ENCODE measurements at regions not wholly inside any gene's neighbourhood (a gene's known extent, or its start where the extent isn't known, plus 50 kb on each side); places are given as distances from the start of the nearest gene placed in this dataset.
A peak's percentile ranks its signal among the peaks of the same experiment; 100 is the strongest.
"Not testable (repeated sequence)": the region's sequence is repeated elsewhere in the genome, so short reads cannot be mapped to it uniquely, and the experiment has no call there.

- no peak overlapping the region for H3K4me3 ChIP-seq (ENCODE audit: low read depth, low read length)
- DNase-seq (ENCODE audit: low read depth) = no peak
- TF ChIP-seq, protein P1, sequence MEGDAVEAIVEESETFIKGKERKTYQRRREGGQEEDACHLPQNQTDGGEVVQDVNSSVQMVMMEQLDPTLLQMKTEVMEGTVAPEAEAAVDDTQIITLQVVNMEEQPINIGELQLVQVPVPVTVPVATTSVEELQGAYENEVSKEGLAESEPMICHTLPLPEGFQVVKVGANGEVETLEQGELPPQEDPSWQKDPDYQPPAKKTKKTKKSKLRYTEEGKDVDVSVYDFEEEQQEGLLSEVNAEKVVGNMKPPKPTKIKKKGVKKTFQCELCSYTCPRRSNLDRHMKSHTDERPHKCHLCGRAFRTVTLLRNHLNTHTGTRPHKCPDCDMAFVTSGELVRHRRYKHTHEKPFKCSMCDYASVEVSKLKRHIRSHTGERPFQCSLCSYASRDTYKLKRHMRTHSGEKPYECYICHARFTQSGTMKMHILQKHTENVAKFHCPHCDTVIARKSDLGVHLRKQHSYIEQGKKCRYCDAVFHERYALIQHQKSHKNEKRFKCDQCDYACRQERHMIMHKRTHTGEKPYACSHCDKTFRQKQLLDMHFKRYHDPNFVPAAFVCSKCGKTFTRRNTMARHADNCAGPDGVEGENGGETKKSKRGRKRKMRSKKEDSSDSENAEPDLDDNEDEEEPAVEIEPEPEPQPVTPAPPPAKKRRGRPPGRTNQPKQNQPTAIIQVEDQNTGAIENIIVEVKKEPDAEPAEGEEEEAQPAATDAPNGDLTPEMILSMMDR (IDR thresholded peaks at IDR 0.05; ENCODE audit: control insufficient read depth, extremely low read depth, insufficient read depth) = no peak
These were observed 70.9 kb upstream of the N4BP1 start for GRCh38 chr16:48680881-48681280.

DNA sequence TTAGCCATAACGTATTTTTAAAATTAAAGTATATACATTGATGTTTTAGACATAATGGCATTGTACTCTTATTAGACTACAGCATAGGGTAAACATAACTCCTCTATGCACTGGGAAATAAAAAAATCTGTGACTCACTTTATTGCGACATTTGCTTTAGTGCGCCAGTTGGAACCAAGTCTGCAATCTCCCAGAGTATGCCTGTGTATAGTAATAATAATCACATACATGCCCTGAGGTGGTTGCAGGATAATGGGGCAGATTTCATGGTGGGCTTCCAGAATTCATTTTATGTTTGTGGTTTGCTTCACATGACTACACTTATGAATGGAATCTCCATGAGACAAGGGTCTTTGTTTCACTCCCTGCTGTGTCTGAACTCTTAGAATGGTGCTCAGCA lies 66.9 kb upstream of the N4BP1 start:
- TF ChIP-seq, protein P1 (IDR thresholded peaks at IDR 0.05; ENCODE audit: control insufficient read depth, extremely low read depth, insufficient read depth) = no peak
- DNase-seq (ENCODE audit: low read depth) = no peak

DNA sequence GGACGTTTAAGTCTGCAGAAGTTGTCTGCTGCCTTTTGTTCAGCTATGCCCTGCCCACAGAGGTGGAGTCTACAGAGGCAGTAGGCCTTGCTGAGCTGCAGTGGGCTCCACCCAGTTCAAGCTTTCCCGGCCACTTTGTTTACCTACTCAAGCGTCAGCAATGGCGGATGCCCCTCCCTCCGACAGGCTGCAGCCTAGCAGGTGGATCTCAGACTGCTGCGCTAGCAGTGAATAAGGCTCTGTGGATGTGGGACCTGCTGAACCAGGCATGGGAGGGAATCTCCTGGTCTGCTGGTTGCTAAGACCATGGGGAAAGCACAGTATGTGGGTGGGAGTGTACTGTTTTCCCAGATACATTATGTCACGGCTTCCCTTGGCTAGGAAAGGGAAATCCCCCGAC lies 58.2 kb upstream of the N4BP1 start:
- not testable (repeated sequence) for H3K4me3 ChIP-seq (ENCODE audit: low read depth, low read length)
- DNase-seq (ENCODE audit: low read depth) = peak; percentile 17

More for the DNA sequence above, 66.9 kb upstream of the N4BP1 start:
- H3K4me3 ChIP-seq (ENCODE audit: low read depth, low read length) = no peak overlapping the region

- TF ChIP-seq, protein P1 (IDR thresholded peaks at IDR 0.05; ENCODE audit: control insufficient read depth, extremely low read depth, insufficient read depth) = no peak
- no peak overlapping the region for H3K4me3 ChIP-seq (ENCODE audit: low read depth, low read length)
- no peak for DNase-seq (ENCODE audit: low read depth)
These were observed 50.0 kb upstream of the N4BP1 start for GRCh38 chr16:48659940-48660339.
